Testis (tissue), 2 donors: ENCODE measurements at regions not wholly inside any gene's neighbourhood (a gene's known extent, or its start where the extent isn't known, plus 50 kb on each side); places are given as distances from the start of the nearest gene placed in this dataset.

Experiments used
- POLR2A ChIP-seq: fragments of 450-650 bp; IDR thresholded peaks from one replicate; pipeline ENCODE4 v1.6.1; 2017; ENCODE audit warnings: antibody characterized with exemption, mild to moderate bottlenecking, moderate library complexity
- TF ChIP-seq, protein P1 (sequence below), 3 experiments: fragments of 450-650 bp in 2 of 3; fragments of 200-600 bp in 1 of 3; sonication (generic) in 1 of 3; IDR thresholded peaks; one replicate each; pipeline ENCODE4 v1.5.1; 2016 to 2019; ENCODE audit warnings: antibody characterized with exemption in 3 of 3, mild to moderate bottlenecking in 2 of 3, moderate library complexity in 1 of 3

DNA sequence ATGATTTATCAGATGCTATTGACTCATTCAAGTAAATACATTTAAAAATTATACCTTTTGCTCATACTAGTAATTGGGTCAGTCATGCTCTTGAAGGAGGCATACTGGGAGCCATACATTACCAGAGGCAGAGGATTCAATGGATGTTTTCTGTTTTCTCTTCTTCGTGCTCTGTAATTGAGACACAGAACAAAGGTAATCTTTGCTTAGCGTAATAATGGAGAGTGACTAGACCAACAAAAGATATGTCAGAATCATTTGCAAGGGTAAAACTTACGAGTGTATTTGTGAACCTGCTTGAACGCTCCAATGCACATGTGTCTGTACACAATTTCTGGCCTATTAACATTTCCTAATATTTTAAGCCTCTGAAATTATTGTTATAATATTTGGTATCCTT is 296.4 kb downstream of the FOXG1 start:
- no peak for TF ChIP-seq POLR2A
- TF ChIP-seq, protein P1, sequence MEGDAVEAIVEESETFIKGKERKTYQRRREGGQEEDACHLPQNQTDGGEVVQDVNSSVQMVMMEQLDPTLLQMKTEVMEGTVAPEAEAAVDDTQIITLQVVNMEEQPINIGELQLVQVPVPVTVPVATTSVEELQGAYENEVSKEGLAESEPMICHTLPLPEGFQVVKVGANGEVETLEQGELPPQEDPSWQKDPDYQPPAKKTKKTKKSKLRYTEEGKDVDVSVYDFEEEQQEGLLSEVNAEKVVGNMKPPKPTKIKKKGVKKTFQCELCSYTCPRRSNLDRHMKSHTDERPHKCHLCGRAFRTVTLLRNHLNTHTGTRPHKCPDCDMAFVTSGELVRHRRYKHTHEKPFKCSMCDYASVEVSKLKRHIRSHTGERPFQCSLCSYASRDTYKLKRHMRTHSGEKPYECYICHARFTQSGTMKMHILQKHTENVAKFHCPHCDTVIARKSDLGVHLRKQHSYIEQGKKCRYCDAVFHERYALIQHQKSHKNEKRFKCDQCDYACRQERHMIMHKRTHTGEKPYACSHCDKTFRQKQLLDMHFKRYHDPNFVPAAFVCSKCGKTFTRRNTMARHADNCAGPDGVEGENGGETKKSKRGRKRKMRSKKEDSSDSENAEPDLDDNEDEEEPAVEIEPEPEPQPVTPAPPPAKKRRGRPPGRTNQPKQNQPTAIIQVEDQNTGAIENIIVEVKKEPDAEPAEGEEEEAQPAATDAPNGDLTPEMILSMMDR (IDR thresholded peaks at IDR 0.05) = no peak
